Testis (tissue), 2 donors: ENCODE measurements at regions not wholly inside any gene's neighbourhood (a gene's known extent, or its start where the extent isn't known, plus 50 kb on each side); places are given as distances from the start of the nearest gene placed in this dataset.

ENCODE experiments used
- POLR2A ChIP-seq: fragments of 450-650 bp; IDR thresholded peaks from one replicate; pipeline ENCODE4 v1.6.1; 2017; ENCODE audit warnings: antibody characterized with exemption, mild to moderate bottlenecking, moderate library complexity
- TF ChIP-seq, protein P1 (sequence below), 3 experiments: fragments of 450-650 bp in 2 of 3; fragments of 200-600 bp in 1 of 3; sonication (generic) in 1 of 3; IDR thresholded peaks; one replicate each; pipeline ENCODE4 v1.5.1; 2016 to 2019; ENCODE audit warnings: antibody characterized with exemption in 3 of 3, mild to moderate bottlenecking in 2 of 3, moderate library complexity in 1 of 3

DNA sequence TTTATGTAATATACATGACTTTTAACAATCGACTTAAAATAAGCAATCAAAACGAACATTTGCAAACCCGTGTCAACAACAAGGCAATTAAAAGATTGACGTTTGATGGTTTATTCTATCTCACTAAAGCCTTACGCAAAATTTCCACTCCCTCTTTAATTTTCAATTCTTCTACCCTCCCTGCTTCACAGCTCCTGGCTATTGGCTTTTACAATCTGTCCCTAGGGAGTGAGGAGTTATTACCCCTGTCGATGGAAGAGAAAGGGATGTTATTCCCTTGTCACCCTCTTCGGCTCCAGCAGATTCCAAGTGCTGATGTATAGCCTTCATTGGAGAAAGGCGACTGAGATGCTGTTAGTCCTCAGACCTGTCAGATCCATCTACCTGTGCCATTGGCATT lies 161.3 kb downstream of the ZNF281 start:
- TF ChIP-seq, protein P1, sequence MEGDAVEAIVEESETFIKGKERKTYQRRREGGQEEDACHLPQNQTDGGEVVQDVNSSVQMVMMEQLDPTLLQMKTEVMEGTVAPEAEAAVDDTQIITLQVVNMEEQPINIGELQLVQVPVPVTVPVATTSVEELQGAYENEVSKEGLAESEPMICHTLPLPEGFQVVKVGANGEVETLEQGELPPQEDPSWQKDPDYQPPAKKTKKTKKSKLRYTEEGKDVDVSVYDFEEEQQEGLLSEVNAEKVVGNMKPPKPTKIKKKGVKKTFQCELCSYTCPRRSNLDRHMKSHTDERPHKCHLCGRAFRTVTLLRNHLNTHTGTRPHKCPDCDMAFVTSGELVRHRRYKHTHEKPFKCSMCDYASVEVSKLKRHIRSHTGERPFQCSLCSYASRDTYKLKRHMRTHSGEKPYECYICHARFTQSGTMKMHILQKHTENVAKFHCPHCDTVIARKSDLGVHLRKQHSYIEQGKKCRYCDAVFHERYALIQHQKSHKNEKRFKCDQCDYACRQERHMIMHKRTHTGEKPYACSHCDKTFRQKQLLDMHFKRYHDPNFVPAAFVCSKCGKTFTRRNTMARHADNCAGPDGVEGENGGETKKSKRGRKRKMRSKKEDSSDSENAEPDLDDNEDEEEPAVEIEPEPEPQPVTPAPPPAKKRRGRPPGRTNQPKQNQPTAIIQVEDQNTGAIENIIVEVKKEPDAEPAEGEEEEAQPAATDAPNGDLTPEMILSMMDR (IDR thresholded peaks at IDR 0.05), result no peak
- TF ChIP-seq POLR2A, result no peak
